ENCODE measurements at regions not wholly inside any gene's neighbourhood (a gene's known extent, or its start where the extent isn't known, plus 50 kb on each side); places are given as distances from the start of the nearest gene placed in this dataset.

DNA sequence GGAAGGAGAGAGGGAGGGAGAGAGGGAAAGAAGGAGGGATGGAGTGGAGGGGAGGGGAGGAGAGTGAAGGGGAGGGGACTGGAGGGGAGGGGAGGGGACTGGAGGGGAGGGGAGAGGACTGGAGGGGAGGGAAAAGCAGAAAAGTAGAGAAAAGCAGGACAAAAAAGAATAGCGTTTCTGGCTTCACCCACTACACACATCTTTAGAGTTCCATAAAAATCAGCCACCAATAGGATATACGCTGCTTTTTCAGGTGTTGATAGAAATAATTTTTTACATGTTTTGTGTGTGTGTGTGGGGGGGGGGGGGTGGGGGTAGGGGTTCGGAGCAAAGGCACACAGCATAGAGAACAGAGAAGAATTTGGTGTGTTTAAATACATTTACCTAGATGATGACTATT is 1259.1 kb downstream of the EPHA7 start:
- TF ChIP-seq, protein P1, sequence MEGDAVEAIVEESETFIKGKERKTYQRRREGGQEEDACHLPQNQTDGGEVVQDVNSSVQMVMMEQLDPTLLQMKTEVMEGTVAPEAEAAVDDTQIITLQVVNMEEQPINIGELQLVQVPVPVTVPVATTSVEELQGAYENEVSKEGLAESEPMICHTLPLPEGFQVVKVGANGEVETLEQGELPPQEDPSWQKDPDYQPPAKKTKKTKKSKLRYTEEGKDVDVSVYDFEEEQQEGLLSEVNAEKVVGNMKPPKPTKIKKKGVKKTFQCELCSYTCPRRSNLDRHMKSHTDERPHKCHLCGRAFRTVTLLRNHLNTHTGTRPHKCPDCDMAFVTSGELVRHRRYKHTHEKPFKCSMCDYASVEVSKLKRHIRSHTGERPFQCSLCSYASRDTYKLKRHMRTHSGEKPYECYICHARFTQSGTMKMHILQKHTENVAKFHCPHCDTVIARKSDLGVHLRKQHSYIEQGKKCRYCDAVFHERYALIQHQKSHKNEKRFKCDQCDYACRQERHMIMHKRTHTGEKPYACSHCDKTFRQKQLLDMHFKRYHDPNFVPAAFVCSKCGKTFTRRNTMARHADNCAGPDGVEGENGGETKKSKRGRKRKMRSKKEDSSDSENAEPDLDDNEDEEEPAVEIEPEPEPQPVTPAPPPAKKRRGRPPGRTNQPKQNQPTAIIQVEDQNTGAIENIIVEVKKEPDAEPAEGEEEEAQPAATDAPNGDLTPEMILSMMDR (IDR thresholded peaks at IDR 0.05; ENCODE audit: low read depth, low read length) = no peak
- no peak for TF ChIP-seq EZH2phosphoT487 (IDR thresholded peaks at IDR 0.05; ENCODE audit: low read depth)

Measured in OCI-LY3 (cell line).